Small intestine (tissue), 7 donors: ENCODE measurements at regions not wholly inside any gene's neighbourhood (a gene's known extent, or its start where the extent isn't known, plus 50 kb on each side); places are given as distances from the start of the nearest gene placed in this dataset.
A peak's percentile ranks its signal among the peaks of the same experiment; 100 is the strongest.

ENCODE experiments used
- DNase-seq, 2 donors: peaks; one replicate each; pipeline versions ENCODE4 v3.0.0 to v3.0.0-alpha.2; 2013
- FAIRE-seq: peaks from 2 replicates; lab custom pipeline; 2012; peaks lifted over from hg19 to GRCh38; lab: Jason Lieb, UNC
- H3K27ac ChIP-seq, 3 donors: one replicate each; pipeline ENCODE4 v1.5.1; 2013; ENCODE audit warnings: low read length in 2 of 3, mild to moderate bottlenecking in 2 of 3, control low read depth in 1 of 3, inconsistent platforms in 1 of 3, low read depth in 1 of 3, moderate library complexity in 1 of 3
- H3K27me3 ChIP-seq, 3 donors: one replicate each; pipeline ENCODE4 v1.6.1; 2013; ENCODE audit warnings: low read length in 3 of 3, inconsistent platforms in 1 of 3; ENCODE audit not compliant: control insufficient read depth in 3 of 3, insufficient read depth in 3 of 3
- H3K36me3 ChIP-seq, 3 donors: one replicate each; pipeline ENCODE4 v1.6.1; 2013; ENCODE audit warnings: low read length in 3 of 3, inconsistent platforms in 1 of 3, low read depth in 1 of 3, mild to moderate bottlenecking in 1 of 3, moderate library complexity in 1 of 3; ENCODE audit not compliant: control insufficient read depth in 3 of 3, insufficient read depth in 2 of 3
- H3K4me1 ChIP-seq, 3 donors: one replicate each; pipeline ENCODE4 v1.6.1; 2013; ENCODE audit warnings: low read length in 2 of 3, inconsistent platforms in 1 of 3, low read depth in 1 of 3, mild to moderate bottlenecking in 1 of 3, moderate library complexity in 1 of 3; ENCODE audit not compliant: control insufficient read depth in 3 of 3, insufficient read depth in 2 of 3
- H3K4me3 ChIP-seq, 3 donors: one replicate each; pipeline ENCODE4 v1.5.1; 2013; ENCODE audit warnings: low read length in 3 of 3, control low read depth in 1 of 3, inconsistent platforms in 1 of 3, low read depth in 1 of 3, mild to moderate bottlenecking in 1 of 3, moderate library complexity in 1 of 3
- H3K9me3 ChIP-seq, 2 donors: one replicate each; pipeline ENCODE4 v1.6.1; 2013; ENCODE audit warnings: low read depth in 1 of 2, low read length in 1 of 2; ENCODE audit not compliant: control insufficient read depth in 2 of 2, insufficient read depth in 1 of 2
- WGBS, 3 donors: extraction: QIAGEN DNeasy Blood & Tissue Kit; methylation state at CpG; one replicate each; pipeline ENCODE4 v1.1.7; 2013; 5-methylcytosine and 5-hydroxymethylcytosine counted together
- donor health status: healthy with polysubstance abuse.
- donor health status: control.
- donor health status: control.
- donor health status: Bipolar disorder and iron deficiency.
- donor health status: healthy.

- no peak for FAIRE-seq
- Histone ChIP-seq H3K9me3 (no peaks in the 10 kb centered on the region), H3K27me3 (no peaks in the 10 kb centered on the region), H3K4me1 (no peaks in the 10 kb centered on the region), H3K27ac (no peak overlapping the region), H3K4me3 (no peak overlapping the region), H3K36me3 (no peaks in the 10 kb centered on the region)
- DNase-seq = no peak
- WGBS, 3 donors = 13 to 36% (median 31%) methylated on average over 3 of the region's 3 CpGs
Measured at GRCh38 chr18:67876871-67877270, 360.4 kb upstream of the DSEL start.

GRCh38 chr18:67875944-67876343 is 359.4 kb upstream of the DSEL start:
- H3K27me3 ChIP-seq = no peaks in the 10 kb centered on the region
- WGBS, 3 donors = 69 to 73% (median 71%) methylated on average over 1 of the region's 1 CpG

GRCh38 chr18:67875060-67875459 is 358.5 kb upstream of the DSEL start:
- Histone ChIP-seq H3K27me3 (no peaks in the 10 kb centered on the region), H3K27ac (no peak overlapping the region), H3K36me3 (no peaks in the 10 kb centered on the region), H3K9me3 (no peaks in the 10 kb centered on the region), H3K4me1 (no peaks in the 10 kb centered on the region), H3K4me3 (no peak overlapping the region)
- no peak for DNase-seq
- no peak for FAIRE-seq
- WGBS, 3 donors = 68 to 91% (median 82%) methylated on average over 1 of the region's 1 CpG

More at GRCh38 chr18:67875944-67876343, 359.4 kb upstream of the DSEL start:
- H3K36me3 ChIP-seq = no peaks in the 10 kb centered on the region
- no peaks in the 10 kb centered on the region for H3K4me1 ChIP-seq
- FAIRE-seq = no peak
- DNase-seq = no peak
- H3K9me3 ChIP-seq = no peaks in the 10 kb centered on the region
- H3K27ac ChIP-seq = no peak overlapping the region
- no peak overlapping the region for H3K4me3 ChIP-seq

- FAIRE-seq (no peak), DNase-seq (no peak)
- no peak overlapping the region for H3K4me3 ChIP-seq
- H3K9me3 ChIP-seq = no peaks in the 10 kb centered on the region
- H3K27me3 ChIP-seq = no peaks in the 10 kb centered on the region
- H3K36me3 ChIP-seq = no peaks in the 10 kb centered on the region
- no peak overlapping the region for H3K27ac ChIP-seq
- WGBS, 3 donors = 76 to 85% (median 78%) methylated on average over 4 of the region's 4 CpGs
- no peaks in the 10 kb centered on the region for H3K4me1 ChIP-seq
Measured at GRCh38 chr18:67865400-67865799, 348.9 kb upstream of the DSEL start.

GRCh38 chr18:67864677-67865340 is 348.3 kb upstream of the DSEL start:
- no peaks in the 10 kb centered on the region for H3K4me1 ChIP-seq
- DNase-seq (no peak), FAIRE-seq (no peak)
- no peaks in the 10 kb centered on the region for H3K27me3 ChIP-seq
- H3K4me3 ChIP-seq = no peak overlapping the region
- H3K36me3 ChIP-seq = no peaks in the 10 kb centered on the region
- WGBS, 3 donors = 61 to 82% (median 65%) methylated on average over 2 of the region's 2 CpGs
- H3K9me3 ChIP-seq = no peaks in the 10 kb centered on the region
- no peak overlapping the region for H3K27ac ChIP-seq

- no peak overlapping the region for H3K4me3 ChIP-seq
- DNase-seq (no peak), FAIRE-seq (peak; percentile 33)
- no peaks in the 10 kb centered on the region for H3K27me3 ChIP-seq
- H3K4me1 ChIP-seq = no peaks in the 10 kb centered on the region
- WGBS, 3 donors = 78 to 86% (median 80%) methylated on average over 1 of the region's 1 CpG
- no peaks in the 10 kb centered on the region for H3K9me3 ChIP-seq
- H3K36me3 ChIP-seq = no peaks in the 10 kb centered on the region
- no peak overlapping the region for H3K27ac ChIP-seq
Measured at GRCh38 chr18:67862069-67862468, 345.5 kb upstream of the DSEL start.

GRCh38 chr18:67854340-67854739 is 337.8 kb upstream of the DSEL start:
- FAIRE-seq (no peak), DNase-seq (no peak)
- Histone ChIP-seq H3K27ac (no peak overlapping the region), H3K4me3 (no peak overlapping the region), H3K36me3 (no peaks in the 10 kb centered on the region), H3K4me1 (no peaks in the 10 kb centered on the region), H3K9me3 (no peaks in the 10 kb centered on the region), H3K27me3 (no peaks in the 10 kb centered on the region)

GRCh38 chr18:67846422-67847098 is 330.0 kb upstream of the DSEL start:
- Histone ChIP-seq H3K9me3 (peaks cover 0 to 6% of the 10 kb centered on the region in 2 donors), H3K27ac (no peak overlapping the region), H3K27me3 (no peaks in the 10 kb centered on the region), H3K4me3 (no peak overlapping the region), H3K36me3 (no peaks in the 10 kb centered on the region), H3K4me1 (no peaks in the 10 kb centered on the region)
- no peak for DNase-seq
- 76 to 95% (median 87%) methylated on average over 4 of the region's 4 CpGs for WGBS, 3 donors
- FAIRE-seq = no peak
